ENCODE measurements at regions not wholly inside any gene's neighbourhood (a gene's known extent, or its start where the extent isn't known, plus 50 kb on each side); places are given as distances from the start of the nearest gene placed in this dataset.
A peak's percentile ranks its signal among the peaks of the same experiment; 100 is the strongest.

DNA sequence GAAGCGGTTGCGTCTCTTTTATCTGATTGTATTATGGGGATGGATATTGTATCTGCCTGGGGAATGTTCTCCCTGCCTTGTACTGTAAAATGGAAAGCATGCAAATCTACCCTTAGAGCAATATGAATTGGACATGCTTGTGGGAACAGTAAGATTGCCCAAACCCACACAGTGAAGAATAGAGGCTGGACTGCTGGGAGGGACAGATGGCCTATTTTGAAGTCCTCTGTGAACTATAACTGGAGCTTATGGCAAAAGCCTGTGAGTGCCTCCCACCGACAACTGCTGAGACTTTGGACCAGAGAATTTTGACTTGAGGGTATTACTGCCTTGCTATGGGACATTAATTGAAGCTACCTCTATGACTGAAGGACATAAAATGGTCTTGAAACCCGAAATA lies 168.9 kb downstream of the ERCC6L2 start:
- TF ChIP-seq, protein P1, sequence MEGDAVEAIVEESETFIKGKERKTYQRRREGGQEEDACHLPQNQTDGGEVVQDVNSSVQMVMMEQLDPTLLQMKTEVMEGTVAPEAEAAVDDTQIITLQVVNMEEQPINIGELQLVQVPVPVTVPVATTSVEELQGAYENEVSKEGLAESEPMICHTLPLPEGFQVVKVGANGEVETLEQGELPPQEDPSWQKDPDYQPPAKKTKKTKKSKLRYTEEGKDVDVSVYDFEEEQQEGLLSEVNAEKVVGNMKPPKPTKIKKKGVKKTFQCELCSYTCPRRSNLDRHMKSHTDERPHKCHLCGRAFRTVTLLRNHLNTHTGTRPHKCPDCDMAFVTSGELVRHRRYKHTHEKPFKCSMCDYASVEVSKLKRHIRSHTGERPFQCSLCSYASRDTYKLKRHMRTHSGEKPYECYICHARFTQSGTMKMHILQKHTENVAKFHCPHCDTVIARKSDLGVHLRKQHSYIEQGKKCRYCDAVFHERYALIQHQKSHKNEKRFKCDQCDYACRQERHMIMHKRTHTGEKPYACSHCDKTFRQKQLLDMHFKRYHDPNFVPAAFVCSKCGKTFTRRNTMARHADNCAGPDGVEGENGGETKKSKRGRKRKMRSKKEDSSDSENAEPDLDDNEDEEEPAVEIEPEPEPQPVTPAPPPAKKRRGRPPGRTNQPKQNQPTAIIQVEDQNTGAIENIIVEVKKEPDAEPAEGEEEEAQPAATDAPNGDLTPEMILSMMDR (IDR thresholded peaks at IDR 0.05), result no peak
- TF ChIP-seq EP300 (IDR thresholded peaks at IDR 0.05) (no peak), POLR2AphosphoS5 (IDR thresholded peaks at IDR 0.05) (no peak)
- no peak for ATAC-seq
- 91 to 94% methylated on average over 2 to 4 of the region's 4 CpGs for WGBS, 2 donors (ENCODE audit: low coverage in 1 of 2)

DNA sequence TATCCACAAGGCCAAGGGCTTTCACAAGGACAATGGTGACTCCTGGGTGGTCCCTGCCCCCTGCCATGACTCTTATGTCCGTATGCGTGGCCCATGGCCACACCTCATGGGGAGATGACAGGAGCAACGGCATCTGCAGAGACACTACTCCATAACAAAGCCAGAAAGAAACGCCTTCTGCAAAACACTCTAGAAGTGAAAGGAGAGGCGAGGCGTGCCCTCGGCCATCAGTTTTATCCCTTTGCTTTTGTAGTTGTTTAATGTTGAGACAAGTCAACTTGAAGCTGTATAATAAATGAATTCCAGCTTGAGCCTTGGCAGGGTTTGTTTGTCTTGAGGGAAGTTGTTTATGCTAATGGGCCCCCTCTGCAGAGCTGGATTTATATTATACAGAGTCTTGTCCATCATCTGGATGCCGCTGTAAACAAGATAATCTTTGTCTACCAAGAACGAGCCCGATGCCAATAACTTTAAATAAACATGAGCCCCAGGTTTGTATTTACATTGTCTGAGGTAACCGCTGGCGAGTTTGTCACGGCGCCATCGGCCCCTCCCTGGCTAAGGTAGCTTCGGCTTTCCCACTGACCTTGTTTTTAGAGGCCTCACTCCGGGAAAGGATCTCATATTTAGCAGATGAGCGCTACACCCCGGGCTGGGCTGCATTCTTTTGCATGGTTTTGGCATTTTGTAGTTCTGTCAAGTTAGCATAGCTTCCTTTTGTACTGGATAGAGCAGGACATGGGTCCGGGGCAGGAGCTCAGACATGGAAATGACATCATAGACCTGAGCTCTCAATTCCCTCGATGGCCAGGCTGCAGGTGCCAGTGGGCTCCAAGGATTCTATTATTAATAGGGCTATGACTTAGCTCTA lies 165.3 kb downstream of the ERCC6L2 start:
- ATAC-seq, result peak; percentile 35
- H3K27ac ChIP-seq, result peak overlapping the region in 3 of 4 donors; percentile 46 to 62 (median 60)
- no peaks in the 10 kb centered on the region for H3K27me3 ChIP-seq
- WGBS, 2 donors (ENCODE audit: low coverage in 1 of 2), result 29 to 30% methylated on average over 7 to 12 of the region's 21 CpGs
- H3K4me1 ChIP-seq, result peaks cover 0 to 17% (median 10%) of the 10 kb centered on the region in 3 donors
- no peaks in the 10 kb centered on the region for H3K36me3 ChIP-seq
- H3K9me3 ChIP-seq, result peaks cover 0 to 12% (median 0%) of the 10 kb centered on the region in 3 donors
- no peak overlapping the region for H3K4me3 ChIP-seq
- TF ChIP-seq POLR2AphosphoS5 (IDR thresholded peaks at IDR 0.05) (peak; percentile 24), POLR2A (IDR thresholded peaks at IDR 0.05) (no peak)

More for the DNA sequence above, 168.9 kb downstream of the ERCC6L2 start:
- no peak overlapping the region for H3K27ac ChIP-seq
- no peaks in the 10 kb centered on the region for H3K27me3 ChIP-seq
- H3K4me1 ChIP-seq, result peaks cover 0 to 34% (median 10%) of the 10 kb centered on the region in 3 donors
- H3K4me3 ChIP-seq, result no peak overlapping the region
- no peaks in the 10 kb centered on the region for H3K36me3 ChIP-seq
- no peaks in the 10 kb centered on the region for H3K9me3 ChIP-seq

DNA sequence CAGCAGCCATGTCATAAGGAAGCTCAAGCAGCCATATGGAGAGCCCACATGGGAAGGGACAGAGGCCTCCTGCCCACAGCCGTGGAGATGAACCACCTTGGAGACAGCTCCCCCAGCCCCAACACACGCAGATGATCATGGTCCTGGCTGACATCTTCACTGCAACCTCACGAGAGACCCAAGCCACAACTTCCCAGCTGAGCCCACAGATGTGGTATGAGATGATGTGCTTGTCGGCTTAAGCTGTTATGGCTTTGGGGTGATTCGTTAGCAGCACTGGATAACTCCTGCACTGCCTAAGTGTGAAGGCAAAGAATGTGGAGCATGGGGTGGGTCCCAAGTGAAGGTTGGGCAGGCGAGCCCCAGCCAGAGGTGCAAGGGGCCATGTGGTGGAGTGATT lies 163.4 kb downstream of the ERCC6L2 start:
- no peak for ATAC-seq
- no peaks in the 10 kb centered on the region for H3K36me3 ChIP-seq
- no peak overlapping the region for H3K4me3 ChIP-seq
- 23 to 67% methylated on average over 1 to 5 of the region's 6 CpGs for WGBS, 2 donors (ENCODE audit: low coverage in 1 of 2)
- peaks cover 0 to 12% (median 0%) of the 10 kb centered on the region in 3 donors for H3K9me3 ChIP-seq
- no peaks in the 10 kb centered on the region for H3K27me3 ChIP-seq
- TF ChIP-seq EP300 (IDR thresholded peaks at IDR 0.05) (no peak), POLR2AphosphoS5 (IDR thresholded peaks at IDR 0.05) (no peak), POLR2A (IDR thresholded peaks at IDR 0.05) (no peak)
- TF ChIP-seq, protein P1 (IDR thresholded peaks at IDR 0.05), result no peak
- H3K4me1 ChIP-seq, result peaks cover 0 to 17% (median 10%) of the 10 kb centered on the region in 3 donors
- H3K27ac ChIP-seq, result no peak overlapping the region

DNA sequence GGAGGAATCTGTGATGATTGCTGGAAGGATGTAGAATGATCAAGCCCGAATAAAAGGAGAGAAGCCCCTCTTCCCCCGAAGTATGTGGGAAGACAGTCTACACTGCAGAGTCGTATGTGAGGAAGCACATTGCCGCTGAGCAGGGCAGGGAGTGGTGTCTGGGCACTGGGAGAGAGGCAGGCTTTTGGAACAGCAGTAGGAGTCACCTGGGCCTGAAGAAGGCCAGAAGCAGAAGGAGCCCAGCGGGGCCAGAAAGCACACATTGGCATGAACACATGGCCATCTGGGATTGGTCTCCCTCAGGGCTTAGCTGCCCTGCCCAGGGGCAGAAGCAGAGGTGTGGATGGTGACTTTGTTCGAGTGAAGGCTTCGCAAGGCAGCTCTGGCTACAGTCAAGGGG lies 162.8 kb downstream of the ERCC6L2 start:
- no peaks in the 10 kb centered on the region for H3K27me3 ChIP-seq
- ATAC-seq, result no peak
- no peak overlapping the region for H3K4me3 ChIP-seq
- 89 to 100% methylated on average over 5 of the region's 7 CpGs for WGBS, 2 donors (ENCODE audit: low coverage in 1 of 2)
- H3K27ac ChIP-seq, result no peak overlapping the region
- no peaks in the 10 kb centered on the region for H3K36me3 ChIP-seq
- peaks cover 0 to 17% (median 10%) of the 10 kb centered on the region in 3 donors for H3K4me1 ChIP-seq
- no peak for TF ChIP-seq EP300 (IDR thresholded peaks at IDR 0.05)
- no peak for TF ChIP-seq POLR2AphosphoS5 (IDR thresholded peaks at IDR 0.05)
- TF ChIP-seq, protein P1 (IDR thresholded peaks at IDR 0.05), result no peak
- TF ChIP-seq POLR2A (IDR thresholded peaks at IDR 0.05), result no peak
- H3K9me3 ChIP-seq, result peaks cover 0 to 12% (median 0%) of the 10 kb centered on the region in 3 donors

DNA sequence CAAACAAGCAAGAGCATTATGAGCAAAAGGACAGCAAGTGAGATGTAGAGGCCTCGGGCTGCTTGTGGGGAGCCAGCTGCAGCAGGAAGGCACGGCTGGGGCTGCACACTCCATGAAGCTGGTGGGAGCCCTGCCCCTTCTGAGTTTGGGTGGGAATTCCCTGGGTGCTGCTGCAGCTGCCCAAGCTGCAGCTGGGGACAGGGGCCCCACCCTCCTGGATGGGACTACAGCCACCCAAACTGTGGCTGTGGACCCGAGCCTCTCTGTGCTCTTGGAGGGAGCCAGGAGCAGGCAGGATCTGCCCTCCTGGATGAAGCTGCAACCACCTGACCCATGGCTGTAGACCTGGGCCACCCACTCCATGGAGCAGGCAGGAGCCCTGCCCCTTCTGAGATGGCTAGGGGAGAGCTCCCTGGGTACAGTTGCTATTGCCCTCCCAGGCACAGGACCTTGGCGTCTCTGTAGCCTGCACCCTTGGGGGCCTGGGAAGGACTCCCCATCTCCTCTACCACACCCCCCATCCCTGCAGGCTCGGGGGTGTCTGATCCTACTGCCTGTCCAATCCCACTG lies 159.1 kb downstream of the ERCC6L2 start:
- ATAC-seq, result no peak
- no peaks in the 10 kb centered on the region for H3K27me3 ChIP-seq
- H3K27ac ChIP-seq, result no peak overlapping the region
- WGBS, 2 donors (ENCODE audit: low coverage in 1 of 2), result no CpG with 5 or more reads among the region's 5 CpGs
- no peak overlapping the region for H3K4me3 ChIP-seq
- TF ChIP-seq, protein P1 (IDR thresholded peaks at IDR 0.05), result no peak
- TF ChIP-seq POLR2A (IDR thresholded peaks at IDR 0.05), result no peak
- no peak for TF ChIP-seq POLR2AphosphoS5 (IDR thresholded peaks at IDR 0.05)
- H3K9me3 ChIP-seq, result peaks cover 0 to 12% (median 0%) of the 10 kb centered on the region in 3 donors
- peaks cover 0 to 20% (median 0%) of the 10 kb centered on the region in 3 donors for H3K4me1 ChIP-seq
- no peaks in the 10 kb centered on the region for H3K36me3 ChIP-seq
